ENCODE measurements at regions not wholly inside any gene's neighbourhood (a gene's known extent, or its start where the extent isn't known, plus 50 kb on each side); places are given as distances from the start of the nearest gene placed in this dataset.

DNA sequence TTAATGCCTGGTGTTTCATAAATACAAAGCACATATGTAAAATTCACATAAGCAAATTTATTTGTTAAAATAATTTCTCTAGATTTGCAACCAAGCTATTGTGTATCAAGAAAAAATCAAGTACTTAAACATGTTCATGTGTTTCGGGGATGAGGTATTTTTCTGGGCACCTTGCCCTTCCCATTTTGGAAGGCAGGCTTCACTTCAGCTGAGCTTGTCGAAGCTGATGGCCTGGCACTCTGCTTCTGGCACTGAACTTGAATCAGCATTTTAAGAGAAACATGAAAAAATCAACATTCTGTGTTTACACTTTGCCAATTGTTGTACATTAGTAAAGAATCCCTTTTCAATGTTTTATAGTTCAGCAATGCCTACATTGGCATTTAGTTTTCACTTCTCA lies 179.1 kb upstream of the STEAP4 start:
- Histone ChIP-seq H3K79me2 (ENCODE audit: insufficient read depth, low read length) (no peaks in the 10 kb centered on the region), H3K4ac (ENCODE audit: low read depth, low read length) (no peak overlapping the region), H3T11ph (ENCODE audit: low read length) (no peak overlapping the region), H4K91ac (ENCODE audit: insufficient read length, low read depth, low read length) (no peak overlapping the region), H3K23me2 (ENCODE audit: insufficient read length, low read depth, low read length, poor library complexity, severe bottlenecking) (no peaks in the 10 kb centered on the region), H4K5ac (ENCODE audit: insufficient read length, low read depth, low read length) (no peak overlapping the region), H3K79me1 (ENCODE audit: insufficient read depth, low read depth, low read length, poor library complexity, severe bottlenecking) (no peaks in the 10 kb centered on the region), H3K27me3 (ENCODE audit: insufficient read depth, low read length) (no peaks in the 10 kb centered on the region), H3K9me3 (ENCODE audit: control insufficient read depth, low read depth, low read length) (no peaks in the 10 kb centered on the region), H3K27ac (ENCODE audit: insufficient read length, low read depth, low read length) (no peak overlapping the region), H2BK5ac (ENCODE audit: insufficient read length, low read length) (no peak overlapping the region), H2AK5ac (ENCODE audit: insufficient read length, low read length) (no peak overlapping the region), H4K8ac (replicated peaks; ENCODE audit: insufficient read length, low read depth, low read length) (no peak overlapping the region), H3K23ac (ENCODE audit: insufficient read length, low read depth, low read length) (no peak overlapping the region), H2BK20ac (ENCODE audit: low read depth, low read length, poor library complexity, severe bottlenecking) (no peak overlapping the region), H2AFZ (ENCODE audit: low read length) (no peak overlapping the region), H3K4me2 (ENCODE audit: insufficient read depth, insufficient read length, low read length) (no peak overlapping the region), H2BK15ac (ENCODE audit: low read depth, low read length) (no peak overlapping the region), H3K18ac (ENCODE audit: insufficient read length, low read depth, low read length) (no peak overlapping the region), H3K4me1 (ENCODE audit: insufficient read depth, low read length) (0 out of 2 replicates have a peak, but pooled peaks cover 2% of the 10 kb centered on the region), H3K9ac (ENCODE audit: extremely low read depth, insufficient read length, low read length) (no peak overlapping the region), H4K20me1 (ENCODE audit: control insufficient read depth, insufficient read depth, insufficient read length) (no peaks in the 10 kb centered on the region), H3K56ac (ENCODE audit: insufficient read length, low read depth, low read length) (no peak overlapping the region), H3K14ac (ENCODE audit: insufficient read depth, low read length) (no peak overlapping the region), H2BK120ac (ENCODE audit: low read depth, low read length, poor library complexity, severe bottlenecking) (no peak overlapping the region), H2BK12ac (ENCODE audit: insufficient read length, low read depth, low read length) (no peak overlapping the region)
- H3K27ac Mint-ChIP-seq, result no peak overlapping the region
- no peak for DNase-seq
- H3K9me3 Mint-ChIP-seq, result no peaks in the 10 kb centered on the region; a peak in 1 of 5 replicates
- H3K4me1 Mint-ChIP-seq, result peaks cover 5 to 8% of the 10 kb centered on the region in 2 experiments
- no peaks in the 10 kb centered on the region for H3K27me3 Mint-ChIP-seq (ENCODE audit: low read depth)
- no peak overlapping the region for H3K4me3 Mint-ChIP-seq
- TF ChIP-seq, protein P1, sequence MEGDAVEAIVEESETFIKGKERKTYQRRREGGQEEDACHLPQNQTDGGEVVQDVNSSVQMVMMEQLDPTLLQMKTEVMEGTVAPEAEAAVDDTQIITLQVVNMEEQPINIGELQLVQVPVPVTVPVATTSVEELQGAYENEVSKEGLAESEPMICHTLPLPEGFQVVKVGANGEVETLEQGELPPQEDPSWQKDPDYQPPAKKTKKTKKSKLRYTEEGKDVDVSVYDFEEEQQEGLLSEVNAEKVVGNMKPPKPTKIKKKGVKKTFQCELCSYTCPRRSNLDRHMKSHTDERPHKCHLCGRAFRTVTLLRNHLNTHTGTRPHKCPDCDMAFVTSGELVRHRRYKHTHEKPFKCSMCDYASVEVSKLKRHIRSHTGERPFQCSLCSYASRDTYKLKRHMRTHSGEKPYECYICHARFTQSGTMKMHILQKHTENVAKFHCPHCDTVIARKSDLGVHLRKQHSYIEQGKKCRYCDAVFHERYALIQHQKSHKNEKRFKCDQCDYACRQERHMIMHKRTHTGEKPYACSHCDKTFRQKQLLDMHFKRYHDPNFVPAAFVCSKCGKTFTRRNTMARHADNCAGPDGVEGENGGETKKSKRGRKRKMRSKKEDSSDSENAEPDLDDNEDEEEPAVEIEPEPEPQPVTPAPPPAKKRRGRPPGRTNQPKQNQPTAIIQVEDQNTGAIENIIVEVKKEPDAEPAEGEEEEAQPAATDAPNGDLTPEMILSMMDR (conservative IDR thresholded peaks at IDR 0.05), result no peak
- H3K36me3 Mint-ChIP-seq (ENCODE audit: insufficient read depth in 1 of 3, low read depth in 3 of 3), result no peaks in the 10 kb centered on the region
- no CpG with 5 or more reads among the region's 2 CpGs for WGBS (ENCODE audit: extremely low coverage, insufficient read length, low lambda C conversion rate)
